Esophagus (tissue), 2 donors: ENCODE measurements at regions not wholly inside any gene's neighbourhood (a gene's known extent, or its start where the extent isn't known, plus 50 kb on each side); places are given as distances from the start of the nearest gene placed in this dataset.
"Not testable (repeated sequence)": the region's sequence is repeated elsewhere in the genome, so short reads cannot be mapped to it uniquely, and the experiment has no call there.

ENCODE experiments used
- H3K27ac ChIP-seq, 2 donors: one replicate each; pipeline ENCODE4 v1.5.1; 2013; ENCODE audit warnings: low read depth in 2 of 2, mild to moderate bottlenecking in 2 of 2, inconsistent platforms in 1 of 2, low read length in 1 of 2, moderate library complexity in 1 of 2
- H3K27me3 ChIP-seq, 2 donors: one replicate each; pipeline ENCODE4 v1.6.1; 2013; ENCODE audit warnings: low read length in 2 of 2, control low read depth in 1 of 2, mild to moderate bottlenecking in 1 of 2; ENCODE audit not compliant: insufficient read depth in 2 of 2, control insufficient read depth in 1 of 2
- H3K36me3 ChIP-seq, 2 donors: one replicate each; pipeline ENCODE4 v1.6.1; 2013; ENCODE audit warnings: low read length in 1 of 2; ENCODE audit not compliant: control insufficient read depth in 2 of 2, insufficient read depth in 2 of 2
- H3K4me1 ChIP-seq, 2 donors: one replicate each; pipeline ENCODE4 v1.6.1; 2013; ENCODE audit warnings: low read length in 1 of 2; ENCODE audit not compliant: control insufficient read depth in 2 of 2, insufficient read depth in 2 of 2
- H3K4me3 ChIP-seq, 2 donors: one replicate each; pipeline ENCODE4 v1.5.1; 2013; ENCODE audit warnings: low read length in 2 of 2, mild to moderate bottlenecking in 2 of 2, low read depth in 1 of 2, moderate library complexity in 1 of 2
- H3K9me3 ChIP-seq, 2 donors: one replicate each; pipeline ENCODE4 v1.6.1; 2013; ENCODE audit warnings: mild to moderate bottlenecking in 2 of 2, low read depth in 1 of 2, low read length in 1 of 2, moderate library complexity in 1 of 2; ENCODE audit not compliant: control insufficient read depth in 2 of 2, insufficient read depth in 1 of 2
- WGBS, 2 donors: extraction: QIAGEN DNeasy Blood & Tissue Kit; methylation state at CpG; one replicate each; pipeline ENCODE4 v1.1.7; 2013; 5-methylcytosine and 5-hydroxymethylcytosine counted together
- donor health status: healthy with polysubstance abuse.
- donor health status: Bipolar disorder and iron deficiency.

- Histone ChIP-seq H3K27ac (no peak overlapping the region), H3K4me1 (peaks cover 0 to under 1% of the 10 kb centered on the region in 2 donors), H3K9me3 (peaks cover 0 to 4% of the 10 kb centered on the region in 2 donors), H3K4me3 (no peak overlapping the region), H3K36me3 (no peaks in the 10 kb centered on the region), H3K27me3 (peaks cover 0 to 2% of the 10 kb centered on the region in 2 donors)
Observed at GRCh38 chr2:7753777-7754176, 836.6 kb downstream of the RNF144A start.

GRCh38 chr2:7755879-7756278, 838.7 kb downstream of the RNF144A start:
- H3K4me3 ChIP-seq = no peak overlapping the region

GRCh38 chr2:7758073-7758759, 841.0 kb downstream of the RNF144A start:
- Histone ChIP-seq H3K27me3 (peaks cover 0 to 2% of the 10 kb centered on the region in 2 donors), H3K9me3 (peaks cover 0 to 5% of the 10 kb centered on the region in 2 donors), H3K36me3 (no peaks in the 10 kb centered on the region), H3K4me1 (no peaks in the 10 kb centered on the region), H3K27ac (no peak overlapping the region), H3K4me3 (no peak overlapping the region)
- WGBS, 2 donors = 80 to 87% methylated on average over 3 of the region's 3 CpGs

More at GRCh38 chr2:7755879-7756278, 838.7 kb downstream of the RNF144A start:
- Histone ChIP-seq H3K36me3 (no peaks in the 10 kb centered on the region), H3K9me3 (peaks cover 0 to 4% of the 10 kb centered on the region in 2 donors), H3K4me1 (no peaks in the 10 kb centered on the region), H3K27ac (no peak overlapping the region), H3K27me3 (peaks cover 0 to 2% of the 10 kb centered on the region in 2 donors)
- 88% methylated on average over 5 of the region's 5 CpGs for WGBS, 2 donors

- H3K36me3 ChIP-seq = no peaks in the 10 kb centered on the region
- no peaks in the 10 kb centered on the region for H3K4me1 ChIP-seq
- no peak overlapping the region for H3K27ac ChIP-seq
- WGBS, 2 donors = 88 to 92% methylated on average over 3 of the region's 3 CpGs
- peaks cover 0 to 2% of the 10 kb centered on the region in 2 donors for H3K27me3 ChIP-seq
- H3K4me3 ChIP-seq = no peak overlapping the region
- H3K9me3 ChIP-seq = peaks cover 3 to 7% of the 10 kb centered on the region in 2 donors
Observed at GRCh38 chr2:7759898-7760297, 842.7 kb downstream of the RNF144A start.

GRCh38 chr2:7763418-7763817, 846.2 kb downstream of the RNF144A start:
- H3K4me1 ChIP-seq, H3K36me3 ChIP-seq, H3K27me3 ChIP-seq, H3K9me3 ChIP-seq, H3K27ac ChIP-seq, H3K4me3 ChIP-seq: not testable (repeated sequence)
- 96 to 98% methylated on average over 3 of the region's 3 CpGs for WGBS, 2 donors

- H3K4me3 ChIP-seq = no peak overlapping the region
- 74 to 85% methylated on average over 1 of the region's 1 CpG for WGBS, 2 donors
- H3K4me1 ChIP-seq = no peaks in the 10 kb centered on the region
- H3K27me3 ChIP-seq = no peaks in the 10 kb centered on the region
- peaks cover 3 to 7% of the 10 kb centered on the region in 2 donors for H3K9me3 ChIP-seq
- H3K27ac ChIP-seq = no peak overlapping the region
- no peaks in the 10 kb centered on the region for H3K36me3 ChIP-seq
Observed at GRCh38 chr2:7765236-7765635, 848.0 kb downstream of the RNF144A start.

- no peaks in the 10 kb centered on the region for H3K36me3 ChIP-seq
- no peak overlapping the region for H3K4me3 ChIP-seq
- 80 to 84% methylated on average over 8 of the region's 8 CpGs for WGBS, 2 donors
- no peaks in the 10 kb centered on the region for H3K27me3 ChIP-seq
- H3K27ac ChIP-seq = no peak overlapping the region
- H3K9me3 ChIP-seq = peaks cover 3 to 7% of the 10 kb centered on the region in 2 donors
- no peaks in the 10 kb centered on the region for H3K4me1 ChIP-seq
Observed at GRCh38 chr2:7766088-7766722, 849.0 kb downstream of the RNF144A start.

GRCh38 chr2:7766978-7767565, 849.9 kb downstream of the RNF144A start:
- H3K27me3 ChIP-seq = no peaks in the 10 kb centered on the region
- 98% methylated on average over 26 of the region's 26 CpGs for WGBS, 2 donors

GRCh38 chr2:7767902-7768301, 850.7 kb downstream of the RNF144A start:
- Histone ChIP-seq H3K27me3 (no peaks in the 10 kb centered on the region), H3K4me1 (no peaks in the 10 kb centered on the region), H3K36me3 (no peaks in the 10 kb centered on the region), H3K27ac (no peak overlapping the region), H3K4me3 (no peak overlapping the region), H3K9me3 (peaks cover 3 to 7% of the 10 kb centered on the region in 2 donors)
- WGBS, 2 donors = 94 to 95% methylated on average over 4 of the region's 4 CpGs

More at GRCh38 chr2:7766978-7767565, 849.9 kb downstream of the RNF144A start:
- H3K36me3 ChIP-seq = no peaks in the 10 kb centered on the region
- H3K4me3 ChIP-seq = no peak overlapping the region
- peaks cover 3 to 7% of the 10 kb centered on the region in 2 donors for H3K9me3 ChIP-seq
- H3K4me1 ChIP-seq = no peaks in the 10 kb centered on the region
- H3K27ac ChIP-seq = no peak overlapping the region
